Osteoblast (primary cell): ENCODE measurements at regions not wholly inside any gene's neighbourhood (a gene's known extent, or its start where the extent isn't known, plus 50 kb on each side); places are given as distances from the start of the nearest gene placed in this dataset.

Experiments used
- DNase-seq: peaks from one replicate; pipeline ENCODE4 v3.0.0; 2011; ENCODE audit warnings: low spot score, mixed read lengths; ENCODE audit not compliant: insufficient read length; ENCODE audit errors: missing footprints
- H2AFZ ChIP-seq: 2 replicates; pipeline ENCODE4 v1.6.0; 2011; ENCODE audit warnings: mild to moderate bottlenecking, low read length
- H3K27ac ChIP-seq: 2 replicates; pipeline ENCODE4 v1.5.1; 2011; ENCODE audit warnings: mild to moderate bottlenecking, low read depth, low read length, moderate library complexity
- H3K27me3 ChIP-seq: 2 replicates; pipeline ENCODE4 v1.6.0; 2012; ENCODE audit warnings: mild to moderate bottlenecking, control low read depth, inconsistent platforms, low read length, moderate library complexity; ENCODE audit not compliant: insufficient read depth
- H3K36me3 ChIP-seq: 2 replicates; pipeline ENCODE4 v1.5.1; 2011; ENCODE audit warnings: mild to moderate bottlenecking, low read length, control low read depth, moderate library complexity; ENCODE audit not compliant: insufficient read depth
- H3K4me1 ChIP-seq: 2 replicates; pipeline ENCODE4 v1.5.1; 2011; ENCODE audit warnings: mild to moderate bottlenecking, low read length, control low read depth, moderate library complexity; ENCODE audit not compliant: insufficient read depth
- H3K4me2 ChIP-seq: 2 replicates; pipeline ENCODE4 v1.6.0; 2011; ENCODE audit warnings: mild to moderate bottlenecking, low read length; ENCODE audit not compliant: insufficient read depth
- H3K4me3 ChIP-seq: fragments of 200-600 bp; sonication (generic); 3 replicates; pipeline ENCODE4 v1.5.1; 2012; ENCODE audit warnings: mild to moderate bottlenecking, low read length, inconsistent platforms; ENCODE audit not compliant: insufficient read depth
- H3K79me2 ChIP-seq: 2 replicates; pipeline ENCODE4 v1.6.0; 2012; ENCODE audit warnings: mild to moderate bottlenecking, low read length, control low read depth, inconsistent platforms; ENCODE audit not compliant: insufficient read depth
- H3K9me3 ChIP-seq: 2 replicates; pipeline ENCODE4 v1.5.1; 2011; ENCODE audit warnings: low read depth, low read length, control low read depth
- H4K20me1 ChIP-seq: 2 replicates; pipeline ENCODE4 v1.6.0; 2012; ENCODE audit warnings: mild to moderate bottlenecking, low read length, control low read depth; ENCODE audit not compliant: insufficient read depth
- TF ChIP-seq, protein P1 (sequence below): IDR thresholded peaks from 2 replicates; pipeline ENCODE4 v1.5.1; 2011; ENCODE audit warnings: mild to moderate bottlenecking, low read depth, low read length, moderate library complexity; ENCODE audit errors: extremely low read depth

DNA sequence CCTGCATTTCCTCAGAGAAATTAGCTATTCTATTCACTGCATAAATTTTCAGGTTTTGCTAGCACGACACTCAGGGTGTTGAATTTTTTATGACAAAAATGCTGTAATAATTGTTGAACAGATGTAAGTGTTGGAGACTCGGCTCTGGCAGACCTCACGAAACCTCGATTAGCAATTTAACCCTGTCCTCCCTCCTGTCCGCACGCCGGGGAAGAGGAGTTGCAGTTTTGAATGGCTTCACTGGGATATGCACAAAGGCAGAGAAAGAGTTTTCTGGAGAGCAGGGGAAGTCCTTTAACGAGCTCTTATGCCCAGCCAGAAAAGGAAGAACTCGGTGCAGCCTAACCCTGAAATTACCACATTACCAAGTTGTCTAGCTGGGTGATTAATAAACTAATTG is 661.1 kb downstream of the VRK1 start:
- H3K27ac ChIP-seq: no peak overlapping the region
- H3K4me2 ChIP-seq: no peak overlapping the region
- H4K20me1 ChIP-seq: no peaks in the 10 kb centered on the region
- no peak overlapping the region for H2AFZ ChIP-seq
- no peaks in the 10 kb centered on the region for H3K4me1 ChIP-seq
- H3K27me3 ChIP-seq: no peaks in the 10 kb centered on the region
- H3K9me3 ChIP-seq: peaks cover 7% of the 10 kb centered on the region
- H3K79me2 ChIP-seq: no peaks in the 10 kb centered on the region
- no peaks in the 10 kb centered on the region for H3K36me3 ChIP-seq
- TF ChIP-seq, protein P1, sequence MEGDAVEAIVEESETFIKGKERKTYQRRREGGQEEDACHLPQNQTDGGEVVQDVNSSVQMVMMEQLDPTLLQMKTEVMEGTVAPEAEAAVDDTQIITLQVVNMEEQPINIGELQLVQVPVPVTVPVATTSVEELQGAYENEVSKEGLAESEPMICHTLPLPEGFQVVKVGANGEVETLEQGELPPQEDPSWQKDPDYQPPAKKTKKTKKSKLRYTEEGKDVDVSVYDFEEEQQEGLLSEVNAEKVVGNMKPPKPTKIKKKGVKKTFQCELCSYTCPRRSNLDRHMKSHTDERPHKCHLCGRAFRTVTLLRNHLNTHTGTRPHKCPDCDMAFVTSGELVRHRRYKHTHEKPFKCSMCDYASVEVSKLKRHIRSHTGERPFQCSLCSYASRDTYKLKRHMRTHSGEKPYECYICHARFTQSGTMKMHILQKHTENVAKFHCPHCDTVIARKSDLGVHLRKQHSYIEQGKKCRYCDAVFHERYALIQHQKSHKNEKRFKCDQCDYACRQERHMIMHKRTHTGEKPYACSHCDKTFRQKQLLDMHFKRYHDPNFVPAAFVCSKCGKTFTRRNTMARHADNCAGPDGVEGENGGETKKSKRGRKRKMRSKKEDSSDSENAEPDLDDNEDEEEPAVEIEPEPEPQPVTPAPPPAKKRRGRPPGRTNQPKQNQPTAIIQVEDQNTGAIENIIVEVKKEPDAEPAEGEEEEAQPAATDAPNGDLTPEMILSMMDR: no peak
- no peak overlapping the region for H3K4me3 ChIP-seq
- DNase-seq: no peak

DNA sequence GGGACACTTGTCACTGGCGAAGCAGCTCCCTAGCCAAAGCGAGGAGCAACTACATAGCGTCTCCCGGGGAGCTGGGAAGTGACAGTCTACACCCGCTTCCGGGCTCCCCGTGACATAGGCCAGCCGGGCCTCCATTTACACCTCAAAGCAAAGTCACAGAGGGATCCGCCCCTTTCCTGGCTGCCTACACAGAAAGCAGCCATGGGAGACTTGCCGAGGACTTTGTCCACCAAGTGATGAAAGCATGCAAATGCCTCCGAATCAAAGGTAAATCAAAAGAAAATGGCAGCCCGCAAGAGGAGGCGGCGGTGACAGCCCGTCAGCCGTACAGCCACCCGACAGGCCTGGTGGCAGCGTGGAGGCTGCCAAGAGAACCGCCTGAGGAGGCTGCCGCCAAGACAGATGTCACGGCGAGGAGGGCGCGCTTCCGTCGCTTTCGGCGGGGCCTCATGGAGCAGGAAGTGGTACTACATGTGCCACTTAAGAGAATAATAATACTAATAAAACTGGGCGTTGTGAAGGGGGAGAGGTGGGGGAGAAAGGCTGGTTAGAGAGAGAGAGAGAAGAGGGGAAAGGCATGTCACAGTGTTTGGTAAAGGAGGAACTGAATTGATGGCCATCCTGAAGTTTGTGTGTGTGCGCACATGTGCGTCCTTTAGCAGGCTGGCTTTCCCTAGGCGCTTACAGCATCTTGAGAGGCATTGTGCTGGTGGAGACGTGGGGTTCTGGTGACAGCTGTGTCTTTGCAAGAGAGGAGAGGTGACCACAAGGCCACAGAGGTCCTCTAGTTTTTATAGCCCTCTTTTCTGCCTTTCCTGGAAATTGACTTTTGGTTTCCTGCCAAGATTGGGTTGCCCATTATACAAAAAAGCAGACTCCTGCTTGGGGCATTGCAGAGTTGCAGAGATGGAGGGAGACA is 661.7 kb downstream of the VRK1 start:
- Histone ChIP-seq H3K9me3 (peaks cover 7% of the 10 kb centered on the region), H3K4me3 (no peak overlapping the region), H3K4me2 (no peak overlapping the region), H3K36me3 (no peaks in the 10 kb centered on the region), H3K27me3 (no peaks in the 10 kb centered on the region), H3K79me2 (no peaks in the 10 kb centered on the region), H3K27ac (no peak overlapping the region), H4K20me1 (no peaks in the 10 kb centered on the region), H3K4me1 (no peaks in the 10 kb centered on the region), H2AFZ (no peak overlapping the region)
- DNase-seq: no peak
- TF ChIP-seq, protein P1: no peak

DNA sequence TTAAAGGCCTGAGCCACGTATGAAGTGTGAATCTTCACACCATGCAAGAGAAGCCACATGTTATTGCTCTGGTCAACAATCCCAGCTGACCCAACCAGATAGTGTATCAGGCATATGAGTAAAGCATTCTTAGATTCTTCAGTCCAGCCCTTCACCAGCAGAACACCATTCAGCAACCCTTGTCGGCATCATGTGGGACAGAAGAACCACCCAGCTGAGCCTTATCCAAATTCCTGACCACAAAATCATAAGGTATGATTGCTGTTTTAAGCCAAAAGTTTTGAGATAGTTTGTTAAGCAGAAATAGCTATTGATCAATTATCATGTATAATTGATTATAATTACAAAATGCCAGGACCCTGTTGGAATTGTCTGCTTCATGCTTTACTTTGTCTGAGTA is 664.9 kb downstream of the VRK1 start:
- no peaks in the 10 kb centered on the region for H3K4me1 ChIP-seq
- H3K27ac ChIP-seq: no peak overlapping the region
- TF ChIP-seq, protein P1: no peak
- no peaks in the 10 kb centered on the region for H3K36me3 ChIP-seq
- DNase-seq: no peak
- H3K4me3 ChIP-seq: no peak overlapping the region
- no peak overlapping the region for H3K4me2 ChIP-seq
- peaks cover 2% of the 10 kb centered on the region for H3K9me3 ChIP-seq
- H3K79me2 ChIP-seq: no peaks in the 10 kb centered on the region
- H4K20me1 ChIP-seq: no peaks in the 10 kb centered on the region
- H3K27me3 ChIP-seq: no peaks in the 10 kb centered on the region
- H2AFZ ChIP-seq: no peak overlapping the region

DNA sequence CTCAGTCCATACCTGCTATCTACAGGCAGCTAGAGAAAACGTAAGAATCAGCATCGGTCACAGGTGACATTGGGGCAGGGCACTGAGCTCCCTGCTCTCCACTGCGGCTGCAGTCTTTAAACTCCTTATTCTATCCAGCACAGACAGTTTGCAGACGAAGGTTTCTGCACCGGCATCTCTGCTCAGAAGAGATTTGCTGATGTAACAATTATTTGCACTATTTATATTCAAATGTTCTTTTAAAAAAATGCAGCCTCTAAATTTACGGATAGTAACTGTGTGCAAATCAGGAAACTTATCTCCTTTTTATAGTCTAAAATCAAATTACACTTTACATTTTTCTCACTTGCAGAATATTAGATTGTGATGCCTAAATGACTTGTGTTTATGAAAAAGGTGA is 671.0 kb downstream of the VRK1 start:
- Histone ChIP-seq H3K27me3 (no peaks in the 10 kb centered on the region), H4K20me1 (no peaks in the 10 kb centered on the region), H2AFZ (no peak overlapping the region), H3K4me3 (no peak overlapping the region), H3K9me3 (peaks cover 3% of the 10 kb centered on the region), H3K27ac (no peak overlapping the region), H3K36me3 (no peaks in the 10 kb centered on the region), H3K79me2 (no peaks in the 10 kb centered on the region), H3K4me1 (no peaks in the 10 kb centered on the region), H3K4me2 (no peak overlapping the region)
- TF ChIP-seq, protein P1: no peak
- DNase-seq: no peak
